SK-N-MC (cell line): ENCODE measurements at regions not wholly inside any gene's neighbourhood (a gene's known extent, or its start where the extent isn't known, plus 50 kb on each side); places are given as distances from the start of the nearest gene placed in this dataset.

ENCODE experiments used
- EZH2 ChIP-seq: fragments of 200-600 bp; sonication (generic); IDR thresholded peaks from one replicate; pipeline ENCODE4 v1.6.1; 2017; ENCODE audit warnings: antibody characterized with exemption
- FOXP2 ChIP-seq: optimal IDR thresholded peaks from 2 replicates; pipeline ENCODE3; 2011; ENCODE audit warnings: mild to moderate bottlenecking, moderate library complexity; ENCODE audit not compliant: insufficient read depth; ENCODE audit errors: extremely low read length, control extremely low read depth

GRCh38 chr10:42491801-42492200 lies 146.6 kb downstream of the ZNF33B start:
- TF ChIP-seq FOXP2, result no peak
- no peak for TF ChIP-seq EZH2
